ENCODE measurements at regions not wholly inside any gene's neighbourhood (a gene's known extent, or its start where the extent isn't known, plus 50 kb on each side); places are given as distances from the start of the nearest gene placed in this dataset.
"Not testable (repeated sequence)": the region's sequence is repeated elsewhere in the genome, so short reads cannot be mapped to it uniquely, and the experiment has no call there.

GRCh38 chr7:69217516-69218350 is 380.5 kb upstream of the AUTS2 start:
- DNase-seq (ENCODE audit: low read depth, low spot score): no peak

GRCh38 chr7:69218576-69218975 is 379.7 kb upstream of the AUTS2 start:
- DNase-seq (ENCODE audit: low read depth, low spot score): no peak

- no peak for DNase-seq (ENCODE audit: low read depth, low spot score)
Observed at GRCh38 chr7:69219381-69219780, 378.9 kb upstream of the AUTS2 start.

- DNase-seq (ENCODE audit: low read depth, low spot score): no peak
Observed at GRCh38 chr7:69225259-69225943, 372.9 kb upstream of the AUTS2 start.

GRCh38 chr7:69228212-69228811 is 370.0 kb upstream of the AUTS2 start:
- DNase-seq (ENCODE audit: low read depth, low spot score): no peak

- no peak for DNase-seq (ENCODE audit: low read depth, low spot score)
Observed at GRCh38 chr7:69232445-69233376, 365.6 kb upstream of the AUTS2 start.

GRCh38 chr7:69237541-69237940 is 360.7 kb upstream of the AUTS2 start:
- DNase-seq (ENCODE audit: low read depth, low spot score): no peak

GRCh38 chr7:69243016-69243415 is 355.3 kb upstream of the AUTS2 start:
- DNase-seq (ENCODE audit: low read depth, low spot score): no peak

GRCh38 chr7:69244701-69245100 is 353.6 kb upstream of the AUTS2 start:
- DNase-seq (ENCODE audit: low read depth, low spot score): no peak

- no peak for DNase-seq (ENCODE audit: low read depth, low spot score)
Observed at GRCh38 chr7:69245646-69246045, 352.6 kb upstream of the AUTS2 start.

- DNase-seq (ENCODE audit: low read depth, low spot score): no peak
Observed at GRCh38 chr7:69246758-69247157, 351.5 kb upstream of the AUTS2 start.

- not testable (repeated sequence) for DNase-seq (ENCODE audit: low read depth, low spot score)
Observed at GRCh38 chr7:69248382-69248828, 349.9 kb upstream of the AUTS2 start.

GRCh38 chr7:69250958-69251357 is 347.3 kb upstream of the AUTS2 start:
- no peak for DNase-seq (ENCODE audit: low read depth, low spot score)

- no peak for DNase-seq (ENCODE audit: low read depth, low spot score)
Observed at GRCh38 chr7:69254643-69255042, 343.6 kb upstream of the AUTS2 start.

GRCh38 chr7:69256634-69257081 is 341.6 kb upstream of the AUTS2 start:
- no peak for DNase-seq (ENCODE audit: low read depth, low spot score)

- no peak for DNase-seq (ENCODE audit: low read depth, low spot score)
Observed at GRCh38 chr7:69257592-69257991, 340.7 kb upstream of the AUTS2 start.

- no peak for DNase-seq (ENCODE audit: low read depth, low spot score)
Observed at GRCh38 chr7:69259445-69259844, 338.8 kb upstream of the AUTS2 start.

- DNase-seq (ENCODE audit: low read depth, low spot score): no peak
Observed at GRCh38 chr7:69260023-69260422, 338.3 kb upstream of the AUTS2 start.

- DNase-seq (ENCODE audit: low read depth, low spot score): no peak
Observed at GRCh38 chr7:69263550-69263949, 334.7 kb upstream of the AUTS2 start.

- no peak for DNase-seq (ENCODE audit: low read depth, low spot score)
Observed at GRCh38 chr7:69269806-69270205, 328.5 kb upstream of the AUTS2 start.

GRCh38 chr7:69272101-69272500 is 326.2 kb upstream of the AUTS2 start:
- no peak for DNase-seq (ENCODE audit: low read depth, low spot score)

Data from activated naive CD8-positive, alpha-beta T cell treated with anti-CD3 and anti-CD28 coated beads, Interleukin-2, amount 50 U/mL, for 16 hours (primary cell).